Vagina (tissue), 2 donors: ENCODE measurements at regions not wholly inside any gene's neighbourhood (a gene's known extent, or its start where the extent isn't known, plus 50 kb on each side); places are given as distances from the start of the nearest gene placed in this dataset.

Experiments
- POLR2A ChIP-seq, 2 donors: fragments of 450-650 bp; IDR thresholded peaks; one replicate each; pipeline ENCODE4 v1.6.1; 2017; ENCODE audit warnings: antibody characterized with exemption in 2 of 2, mild to moderate bottlenecking in 2 of 2, moderate library complexity in 2 of 2
- POLR2AphosphoS5 ChIP-seq, 2 donors: sonication (generic); formaldehyde crosslinking; IDR thresholded peaks; one replicate each; pipeline ENCODE4 v1.9.0; 2017; ENCODE audit warnings: antibody characterized with exemption in 2 of 2, mild to moderate bottlenecking in 2 of 2, low read depth in 1 of 2; ENCODE audit not compliant: insufficient read depth in 1 of 2
- TF ChIP-seq, protein P1 (sequence below), 3 experiments: fragments of 450-650 bp in 2 of 3; fragments of 200-600 bp in 1 of 3; sonication (generic) in 1 of 3; IDR thresholded peaks; one replicate each; pipeline ENCODE4 v1.5.1; 2017 to 2019; ENCODE audit warnings: antibody characterized with exemption in 3 of 3, mild to moderate bottlenecking in 2 of 3, moderate library complexity in 2 of 3

DNA sequence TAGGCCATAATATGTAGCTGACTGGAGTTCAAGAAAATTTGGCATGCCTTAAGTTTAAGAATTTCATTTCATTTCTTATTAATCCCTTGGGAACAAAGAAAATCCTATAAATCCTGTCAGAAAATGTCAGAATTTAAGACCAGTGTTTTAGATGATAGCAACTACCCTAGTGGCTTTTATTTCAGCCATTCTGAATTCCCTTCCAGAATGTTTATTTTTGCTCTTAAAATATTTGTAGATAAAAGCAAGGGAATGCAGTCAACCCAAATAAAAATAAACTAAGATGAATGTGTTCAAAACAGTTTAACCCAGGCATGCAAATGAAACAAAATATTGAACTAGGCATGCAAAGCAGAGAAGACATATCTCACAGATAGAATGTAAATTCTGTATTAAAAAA is 356.9 kb upstream of the LRRC4C start:
- TF ChIP-seq, protein P1, sequence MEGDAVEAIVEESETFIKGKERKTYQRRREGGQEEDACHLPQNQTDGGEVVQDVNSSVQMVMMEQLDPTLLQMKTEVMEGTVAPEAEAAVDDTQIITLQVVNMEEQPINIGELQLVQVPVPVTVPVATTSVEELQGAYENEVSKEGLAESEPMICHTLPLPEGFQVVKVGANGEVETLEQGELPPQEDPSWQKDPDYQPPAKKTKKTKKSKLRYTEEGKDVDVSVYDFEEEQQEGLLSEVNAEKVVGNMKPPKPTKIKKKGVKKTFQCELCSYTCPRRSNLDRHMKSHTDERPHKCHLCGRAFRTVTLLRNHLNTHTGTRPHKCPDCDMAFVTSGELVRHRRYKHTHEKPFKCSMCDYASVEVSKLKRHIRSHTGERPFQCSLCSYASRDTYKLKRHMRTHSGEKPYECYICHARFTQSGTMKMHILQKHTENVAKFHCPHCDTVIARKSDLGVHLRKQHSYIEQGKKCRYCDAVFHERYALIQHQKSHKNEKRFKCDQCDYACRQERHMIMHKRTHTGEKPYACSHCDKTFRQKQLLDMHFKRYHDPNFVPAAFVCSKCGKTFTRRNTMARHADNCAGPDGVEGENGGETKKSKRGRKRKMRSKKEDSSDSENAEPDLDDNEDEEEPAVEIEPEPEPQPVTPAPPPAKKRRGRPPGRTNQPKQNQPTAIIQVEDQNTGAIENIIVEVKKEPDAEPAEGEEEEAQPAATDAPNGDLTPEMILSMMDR (IDR thresholded peaks at IDR 0.05) = no peak
- TF ChIP-seq POLR2A (IDR thresholded peaks at IDR 0.05) (no peak), POLR2AphosphoS5 (IDR thresholded peaks at IDR 0.05; ENCODE audit: insufficient read depth in 1 of 2, low read depth in 1 of 2) (no peak)
